A549 (cell line): ENCODE measurements at regions not wholly inside any gene's neighbourhood (a gene's known extent, or its start where the extent isn't known, plus 50 kb on each side); places are given as distances from the start of the nearest gene placed in this dataset.

Experiments
- ATAC-seq, 2 experiments: fragments of 200-7000 bp in 1 of 2; fragments of >200 bp in 1 of 2; cut with Nextera tagmentation in 1 of 2; cut with Tn5 transposase in 1 of 2; 3 replicates each; pipeline versions ENCODE4 v1.8.0 to v1.9.1; 2018 to 2020; ENCODE audit warnings: mild to moderate bottlenecking in 1 of 2, moderate library complexity in 1 of 2
- CTCF ChIA-PET: fragments of 300-600 bp; sonication (Branson Sonifier 250); formaldehyde crosslinking; extraction: SDS; loops from one replicate; lab custom pipeline; 2021; ENCODE audit warnings: antibody characterized with exemption, inconsistent platforms; lab: Yijun Ruan, JAX
- POLR2A ChIA-PET: fragments of 350-600 bp; formaldehyde crosslinking; extraction: SDS; loops from one replicate; lab custom pipeline; 2021; ENCODE audit warnings: antibody characterized with exemption, inconsistent platforms; lab: Yijun Ruan, JAX
- DNase-seq, 2 experiments: peaks; one replicate each; pipeline versions ENCODE4 v3.0.0 to v3.0.0-alpha.2; 2011 to 2016; ENCODE audit warnings: low read depth in 1 of 2, low spot score in 1 of 2
- FAIRE-seq: peaks from 2 replicates; lab custom pipeline; 2011; peaks lifted over from hg19 to GRCh38; lab: Jason Lieb, UNC
- H3K27ac ChIP-seq, 2 experiments: fragments of >200 bp; sonication (Bioruptor Twin); formaldehyde crosslinking; 3 replicates each; pipeline ENCODE4 v1.5.1; 2016 to 2017
- H3K4me1 ChIP-seq: fragments of >200 bp; sonication (Bioruptor Twin); formaldehyde crosslinking; 3 replicates; pipeline ENCODE4 v1.6.1; 2016
- H3K4me2 ChIP-seq: fragments of >200 bp; sonication (Bioruptor Twin); formaldehyde crosslinking; 3 replicates; pipeline ENCODE4 v1.6.1; 2016
- H3K4me3 ChIP-seq: fragments of >200 bp; sonication (Bioruptor Twin); formaldehyde crosslinking; 3 replicates; pipeline ENCODE4 v1.5.1; 2016
- H3K9me3 ChIP-seq: fragments of >200 bp; sonication (Bioruptor Twin); formaldehyde crosslinking; 3 replicates; pipeline ENCODE4 v1.6.1; 2016
- CBX2 ChIP-seq: fragments of 200-600 bp; sonication (generic); IDR thresholded peaks from 2 replicates; pipeline ENCODE4 v1.6.1; 2016; ENCODE audit warnings: low read depth, mild to moderate bottlenecking, borderline replicate concordance
- CBX8 ChIP-seq: fragments of 200-600 bp; sonication (generic); IDR thresholded peaks from 2 replicates; pipeline ENCODE4 v1.6.1; 2016
- CEBPB ChIP-seq, 2 experiments: fragments of >200 bp in 1 of 2; sonication (Bioruptor Twin) in 1 of 2; formaldehyde crosslinking in 1 of 2; IDR thresholded peaks; 2 replicates each; pipeline ENCODE4 v1.6.1; 2012 to 2016
- CTCF ChIP-seq: fragments of >200 bp; sonication (Bioruptor Twin); formaldehyde crosslinking; IDR thresholded peaks from 3 replicates; pipeline ENCODE4 v1.5.1; 2016
- GATA3 ChIP-seq: IDR thresholded peaks from 2 replicates; pipeline ENCODE4 v1.6.1; 2012; ENCODE audit warnings: borderline replicate concordance
- HES2 ChIP-seq: fragments of >200 bp; sonication (Bioruptor Twin); formaldehyde crosslinking; IDR thresholded peaks from 2 replicates; pipeline ENCODE4 v1.6.1; 2016
- HMGXB4 ChIP-seq: fragments of 250-450 bp; sonication (Bioruptor Pico); IDR thresholded peaks from 2 replicates; pipeline ENCODE4 v1.5.0; 2021; ENCODE audit warnings: mild to moderate bottlenecking, moderate library complexity, borderline replicate concordance
- HOXA7 ChIP-seq: fragments of 250-450 bp; sonication (Bioruptor Pico); IDR thresholded peaks from 2 replicates; pipeline ENCODE4 v1.5.0; 2020; ENCODE audit warnings: mild to moderate bottlenecking, moderate library complexity
- HOXB5 ChIP-seq: fragments of 250-450 bp; sonication (Bioruptor Pico); IDR thresholded peaks from 2 replicates; pipeline ENCODE4 v1.5.0; 2020; ENCODE audit warnings: mild to moderate bottlenecking, moderate library complexity
- JUN ChIP-seq, 2 experiments: fragments of >200 bp; sonication (Bioruptor Twin); formaldehyde crosslinking; IDR thresholded peaks; 2 replicates in 1 of 2; 3 replicates in 1 of 2; pipeline ENCODE4 v1.6.1; 2016 to 2017
- KDM1A ChIP-seq: fragments of 200-600 bp; sonication (generic); IDR thresholded peaks from 2 replicates; pipeline ENCODE4 v1.6.1; 2016; ENCODE audit warnings: low read depth, mild to moderate bottlenecking
- MAX ChIP-seq: IDR thresholded peaks from 2 replicates; pipeline ENCODE4 v1.6.1; 2012
- NPAS2 ChIP-seq: fragments of 250-450 bp; sonication (Bioruptor Pico); IDR thresholded peaks from 2 replicates; pipeline ENCODE4 v1.8.0; 2022; ENCODE audit warnings: mild to moderate bottlenecking, moderate library complexity, borderline replicate concordance
- NR3C1 ChIP-seq: fragments of >200 bp; sonication (Bioruptor Twin); formaldehyde crosslinking; IDR thresholded peaks from 3 replicates; pipeline ENCODE4 v1.6.1; 2017
- PBX3 ChIP-seq: IDR thresholded peaks from 2 replicates; pipeline ENCODE4 v1.6.1; 2012
- POLR2AphosphoS2 ChIP-seq: conservative IDR thresholded peaks from 2 replicates; pipeline ENCODE4 v1.6.1; 2012; ENCODE audit warnings: low read length, improper control_type of control experiment, inconsistent platforms
- RAD21 ChIP-seq, 2 experiments: fragments of >200 bp in 1 of 2; sonication (Bioruptor Twin) in 1 of 2; formaldehyde crosslinking in 1 of 2; IDR thresholded peaks in 1 of 2; conservative IDR thresholded peaks in 1 of 2; 2 replicates in 1 of 2; 3 replicates in 1 of 2; pipeline ENCODE4 v1.6.1; 2012 to 2018; ENCODE audit warnings: inconsistent platforms in 1 of 2
- RARB ChIP-seq: fragments of 250-450 bp; sonication (Bioruptor Pico); IDR thresholded peaks from 2 replicates; pipeline ENCODE4 v1.8.0; 2021; ENCODE audit warnings: mild to moderate bottlenecking, moderate library complexity
- RNF2 ChIP-seq: fragments of 200-600 bp; sonication (generic); IDR thresholded peaks from 2 replicates; pipeline ENCODE4 v1.6.1; 2016; ENCODE audit warnings: low read depth, mild to moderate bottlenecking, antibody characterized with exemption, moderate library complexity, borderline replicate concordance
- SMC3 ChIP-seq: fragments of >200 bp; sonication (Bioruptor Twin); formaldehyde crosslinking; IDR thresholded peaks from 3 replicates; pipeline ENCODE4 v1.6.1; 2018; ENCODE audit warnings: inconsistent platforms
- TP53 ChIP-seq: fragments of 250-450 bp; sonication (Bioruptor Pico); IDR thresholded peaks from 2 replicates; pipeline ENCODE4 v1.5.0; 2021; ENCODE audit warnings: mild to moderate bottlenecking, moderate library complexity
- ZFP36 ChIP-seq: fragments of 450-650 bp; IDR thresholded peaks from 2 replicates; pipeline ENCODE4 v1.6.1; 2014; ENCODE audit warnings: borderline replicate concordance; ENCODE audit not compliant: partially characterized antibody
- WGBS: methylation state at CpG from one replicate; pipeline ENCODE4 v1.1.6; 2017; ENCODE audit errors: missing lambda C conversion rate; 5-methylcytosine and 5-hydroxymethylcytosine counted together
- TF ChIP-seq, protein P1 (sequence below): IDR thresholded peaks from 2 replicates; pipeline ENCODE4 v1.6.1; 2012; ENCODE audit warnings: low read depth, borderline replicate concordance

GRCh38 chr2:132274000-132274399 is 112.2 kb upstream of the ANKRD30BL start:
- Histone ChIP-seq H3K4me3 (no peak overlapping the region), H3K27ac (no peak overlapping the region), H3K9me3 (no peaks in the 10 kb centered on the region)
- TF ChIP-seq NPAS2, result no peak
- no peak for TF ChIP-seq HOXB5 (CRISPR knock-in tag)
- no peak for TF ChIP-seq GATA3
- no peak for TF ChIP-seq CBX2
- no peak for TF ChIP-seq MAX
- TF ChIP-seq JUN (IDR thresholded peaks at IDR 0.05), result no peak
- TF ChIP-seq POLR2AphosphoS2, result no peak
- no peak for TF ChIP-seq HOXA7 (CRISPR knock-in tag)
- no peak for TF ChIP-seq RNF2
- TF ChIP-seq CBX8, result no peak
- TF ChIP-seq HES2, result no peak
- TF ChIP-seq PBX3, result no peak
- TF ChIP-seq CTCF, result no peak
- no peak for TF ChIP-seq CEBPB (IDR thresholded peaks at IDR 0.05)
- TF ChIP-seq, protein P1, sequence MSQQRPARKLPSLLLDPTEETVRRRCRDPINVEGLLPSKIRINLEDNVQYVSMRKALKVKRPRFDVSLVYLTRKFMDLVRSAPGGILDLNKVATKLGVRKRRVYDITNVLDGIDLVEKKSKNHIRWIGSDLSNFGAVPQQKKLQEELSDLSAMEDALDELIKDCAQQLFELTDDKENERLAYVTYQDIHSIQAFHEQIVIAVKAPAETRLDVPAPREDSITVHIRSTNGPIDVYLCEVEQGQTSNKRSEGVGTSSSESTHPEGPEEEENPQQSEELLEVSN, result no peak
- no peak for TF ChIP-seq RAD21 (conservative IDR thresholded peaks at IDR 0.05 in 1 of 2, IDR thresholded peaks at IDR 0.05 in 1 of 2)
- TF ChIP-seq ZFP36, result no peak
- TF ChIP-seq HMGXB4 (CRISPR knock-in tag), result no peak
- no peak for TF ChIP-seq TP53
- no peak for TF ChIP-seq RARB (CRISPR knock-in tag)
- TF ChIP-seq, all 56 proteins: peak for 0
- ChIA-PET CTCF (no interaction called here), POLR2A (no interaction called here)
- no peak for FAIRE-seq
- no peak for ATAC-seq
- no peak overlapping the region for H3K4me2 ChIP-seq
- no peak for DNase-seq
- WGBS, result 86% methylated on average over 10 of the region's 10 CpGs
- no peaks in the 10 kb centered on the region for H3K4me1 ChIP-seq

DNA sequence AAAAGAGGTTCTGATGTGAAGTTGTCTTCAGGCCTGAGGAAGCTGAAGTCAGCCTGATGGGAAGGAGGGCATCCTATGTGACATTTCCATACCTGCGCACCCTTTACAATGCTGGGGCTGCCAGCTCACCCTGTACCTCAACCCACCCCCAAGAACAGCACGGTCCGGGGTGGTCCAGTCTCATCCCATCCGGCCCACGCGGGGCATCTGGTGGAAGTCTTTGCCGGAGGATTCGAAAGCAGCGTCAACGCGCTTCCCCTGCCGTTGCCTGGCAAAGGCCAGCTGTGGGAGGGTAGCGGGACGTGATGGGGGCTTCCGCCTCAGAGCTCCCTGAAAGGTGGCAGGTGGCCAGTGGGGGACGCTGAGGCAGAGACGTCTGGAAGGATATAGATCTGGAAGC is 113.6 kb upstream of the ANKRD30BL start:
- Histone ChIP-seq H3K4me2 (no peak overlapping the region), H3K4me1 (no peaks in the 10 kb centered on the region), H3K4me3 (no peak overlapping the region), H3K9me3 (0 out of 3 replicates have a peak, but pooled peaks cover 3% of the 10 kb centered on the region), H3K27ac (no peak overlapping the region)
- POLR2A ChIA-PET, result no interaction called here
- DNase-seq, result no peak
- no peak for ATAC-seq
- CTCF ChIA-PET, result no interaction called here
- FAIRE-seq, result no peak
- TF ChIP-seq CBX8, result no peak
- TF ChIP-seq GATA3, result no peak
- no peak for TF ChIP-seq NR3C1
- TF ChIP-seq SMC3, result no peak
- TF ChIP-seq KDM1A, result no peak
- 91% methylated on average over 12 of the region's 17 CpGs for WGBS
